Retinal pigment epithelial cell (primary cell): ENCODE measurements at regions not wholly inside any gene's neighbourhood (a gene's known extent, or its start where the extent isn't known, plus 50 kb on each side); places are given as distances from the start of the nearest gene placed in this dataset.

ENCODE experiments used
- DNase-seq: peaks from one replicate; pipeline ENCODE4 v3.0.0-alpha.2; 2010; ENCODE audit warnings: low read depth
- H3K4me3 ChIP-seq: 2 replicates; pipeline ENCODE4 v1.5.1; 2011; ENCODE audit warnings: mild to moderate bottlenecking, low read length, control low read depth, moderate library complexity
- TF ChIP-seq, protein P1 (sequence below): conservative IDR thresholded peaks from 2 replicates; pipeline ENCODE4 v1.5.1; 2011; ENCODE audit warnings: low read depth, low read length, control low read depth, inconsistent platforms

- no peak overlapping the region for H3K4me3 ChIP-seq
- DNase-seq = no peak
- TF ChIP-seq, protein P1, sequence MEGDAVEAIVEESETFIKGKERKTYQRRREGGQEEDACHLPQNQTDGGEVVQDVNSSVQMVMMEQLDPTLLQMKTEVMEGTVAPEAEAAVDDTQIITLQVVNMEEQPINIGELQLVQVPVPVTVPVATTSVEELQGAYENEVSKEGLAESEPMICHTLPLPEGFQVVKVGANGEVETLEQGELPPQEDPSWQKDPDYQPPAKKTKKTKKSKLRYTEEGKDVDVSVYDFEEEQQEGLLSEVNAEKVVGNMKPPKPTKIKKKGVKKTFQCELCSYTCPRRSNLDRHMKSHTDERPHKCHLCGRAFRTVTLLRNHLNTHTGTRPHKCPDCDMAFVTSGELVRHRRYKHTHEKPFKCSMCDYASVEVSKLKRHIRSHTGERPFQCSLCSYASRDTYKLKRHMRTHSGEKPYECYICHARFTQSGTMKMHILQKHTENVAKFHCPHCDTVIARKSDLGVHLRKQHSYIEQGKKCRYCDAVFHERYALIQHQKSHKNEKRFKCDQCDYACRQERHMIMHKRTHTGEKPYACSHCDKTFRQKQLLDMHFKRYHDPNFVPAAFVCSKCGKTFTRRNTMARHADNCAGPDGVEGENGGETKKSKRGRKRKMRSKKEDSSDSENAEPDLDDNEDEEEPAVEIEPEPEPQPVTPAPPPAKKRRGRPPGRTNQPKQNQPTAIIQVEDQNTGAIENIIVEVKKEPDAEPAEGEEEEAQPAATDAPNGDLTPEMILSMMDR = no peak
These were observed 52.2 kb upstream of the ATP1A1 start for GRCh38 chr1:116320874-116321273.

GRCh38 chr1:116321766-116322175 is 51.3 kb upstream of the ATP1A1 start:
- TF ChIP-seq, protein P1 = no peak
- DNase-seq = no peak
- H3K4me3 ChIP-seq = no peak overlapping the region

DNA sequence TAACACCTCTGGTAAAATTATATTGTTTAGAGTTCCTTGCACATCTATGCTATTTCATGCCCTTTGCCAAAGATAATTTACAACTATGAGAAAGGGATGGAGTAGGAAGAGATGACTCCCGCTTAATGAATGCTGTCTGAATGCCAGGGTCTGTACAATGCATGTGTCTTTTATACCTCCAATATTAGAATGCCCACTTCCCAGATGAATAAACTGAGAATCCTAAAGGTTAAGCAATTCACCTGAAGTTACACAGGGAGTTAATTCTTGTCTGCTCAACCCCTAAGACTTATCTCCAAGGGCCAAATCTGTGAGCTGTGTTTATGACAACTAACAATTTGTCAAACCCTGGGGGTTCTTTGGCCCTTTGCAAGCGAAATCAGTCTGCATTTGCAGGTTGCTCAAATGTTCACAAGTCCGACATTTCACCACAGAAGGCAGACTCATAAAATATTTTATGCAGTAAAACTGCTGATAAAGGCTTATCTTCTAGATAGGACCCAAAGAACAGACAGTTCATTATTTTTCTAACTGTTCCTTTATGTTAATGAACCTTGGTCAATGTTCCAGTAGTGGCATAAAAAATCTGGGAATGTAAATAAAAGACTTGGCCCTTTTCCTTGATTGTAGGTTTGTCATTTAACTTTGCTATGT is 50.2 kb upstream of the ATP1A1 start:
- TF ChIP-seq, protein P1 = no peak
- H3K4me3 ChIP-seq = no peak overlapping the region
- DNase-seq = no peak
